ENCODE measurements at regions not wholly inside any gene's neighbourhood (a gene's known extent, or its start where the extent isn't known, plus 50 kb on each side); places are given as distances from the start of the nearest gene placed in this dataset.

GRCh38 chr17:71934520-71934919, 186.3 kb upstream of the SOX9 start:
- no peak for DNase-seq
- intact Hi-C loops (cut with DNase I), result no loop called here

- intact Hi-C loops (cut with DNase I), result no loop called here
- DNase-seq, result no peak
Measured at GRCh38 chr17:71935341-71935740, 185.5 kb upstream of the SOX9 start.

- no peak for DNase-seq
- intact Hi-C loops (cut with DNase I), result no loop called here
Measured at GRCh38 chr17:71936977-71937376, 183.8 kb upstream of the SOX9 start.

GRCh38 chr17:71937914-71938313, 182.9 kb upstream of the SOX9 start:
- intact Hi-C loops (cut with DNase I), result no loop called here
- no peak for DNase-seq

- DNase-seq, result peak in 25 of 42 donors; percentile 4 to 47 (median 21)
- intact Hi-C loops (cut with DNase I), result no loop called here
Measured at GRCh38 chr17:71938340-71939010, 182.3 kb upstream of the SOX9 start.

GRCh38 chr17:71941920-71942319, 178.9 kb upstream of the SOX9 start:
- DNase-seq, result no peak
- intact Hi-C loops (cut with DNase I), result no loop called here

GRCh38 chr17:71942626-71943025, 178.2 kb upstream of the SOX9 start:
- DNase-seq, result peak in 29 of 42 donors; percentile 6 to 52 (median 28)
- intact Hi-C loops (cut with DNase I), result no loop called here

GRCh38 chr17:71948703-71949422, 172.0 kb upstream of the SOX9 start:
- DNase-seq, result no peak
- intact Hi-C loops (cut with DNase I), result no loop called here

- intact Hi-C loops (cut with DNase I), result no loop called here
Measured at GRCh38 chr17:71959154-71959553, 161.7 kb upstream of the SOX9 start.

GRCh38 chr17:71963351-71963750, 157.5 kb upstream of the SOX9 start:
- no peak for DNase-seq
- intact Hi-C loops (cut with DNase I), result no loop called here

More at GRCh38 chr17:71959154-71959553, 161.7 kb upstream of the SOX9 start:
- DNase-seq, result no peak

GRCh38 chr17:71963791-71964190, 157.0 kb upstream of the SOX9 start:
- intact Hi-C loops (cut with DNase I), result no loop called here
- DNase-seq, result no peak

- DNase-seq, result no peak
- intact Hi-C loops (cut with DNase I), result no loop called here
Measured at GRCh38 chr17:71964559-71964958, 156.3 kb upstream of the SOX9 start.

- DNase-seq, result no peak
- intact Hi-C loops (cut with DNase I), result no loop called here
Measured at GRCh38 chr17:71966055-71966454, 154.8 kb upstream of the SOX9 start.

- DNase-seq, result peak in 1 of 42 donors; percentile 14
- intact Hi-C loops (cut with DNase I), result no loop called here
Measured at GRCh38 chr17:71966459-71967313, 154.1 kb upstream of the SOX9 start.

- DNase-seq, result no peak
- intact Hi-C loops (cut with DNase I), result no loop called here
Measured at GRCh38 chr17:71969500-71969899, 151.3 kb upstream of the SOX9 start.

GRCh38 chr17:71970312-71970711, 150.5 kb upstream of the SOX9 start:
- intact Hi-C loops (cut with DNase I), result no loop called here
- peak in 29 of 42 donors; percentile 1 to 76 (median 23) for DNase-seq

- intact Hi-C loops (cut with DNase I), result no loop called here
- no peak for DNase-seq
Measured at GRCh38 chr17:71974051-71974450, 146.8 kb upstream of the SOX9 start.

- DNase-seq, result peak in 34 of 42 donors; percentile 4 to 63 (median 21)
- intact Hi-C loops (cut with DNase I), result no loop called here
Measured at GRCh38 chr17:71975331-71975801, 145.5 kb upstream of the SOX9 start.

- peak; percentile 43 to 93 (median 74) for DNase-seq
- intact Hi-C loops (cut with DNase I), result no loop called here
Measured at GRCh38 chr17:71976011-71976649, 144.7 kb upstream of the SOX9 start.
